ENCODE measurements at regions not wholly inside any gene's neighbourhood (a gene's known extent, or its start where the extent isn't known, plus 50 kb on each side); places are given as distances from the start of the nearest gene placed in this dataset.

GRCh38 chr2:199682001-199682400 lies 169.0 kb downstream of the FTCDNL1 start:
- no TSS peak for BruUV-seq (replicated peaks)
- in situ Hi-C loops (cut with MboI), result no loop called here

More at GRCh38 chr2:199682001-199682400, 169.0 kb downstream of the FTCDNL1 start:
- SMC1A ChIA-PET (ENCODE audit: uncharacterized antibody, unreplicated experiment), result no interaction called here
- RAD21 ChIA-PET (ENCODE audit: unreplicated experiment), result no interaction called here
- Histone ChIP-seq H3K4me3 (no peak overlapping the region), H3K36me3 (ENCODE audit: control insufficient read depth in 2 of 2, insufficient read depth in 2 of 2, low read length in 1 of 2) (no peaks in the 10 kb centered on the region), H3K27ac (ENCODE audit: control insufficient read depth, insufficient read depth) (no peak overlapping the region), H3K27me3 (replicated peaks in 1 of 2; ENCODE audit: control insufficient read depth in 2 of 2, insufficient read depth in 2 of 2, low read length in 1 of 2) (no peaks in the 10 kb centered on the region), H3K4me1 (ENCODE audit: control insufficient read depth, insufficient read depth, low read length) (no peaks in the 10 kb centered on the region), H2AFZ (ENCODE audit: control insufficient read depth, low read depth, low read length) (no peak overlapping the region), H3K4me2 (ENCODE audit: control insufficient read depth, insufficient read depth) (no peak overlapping the region), H3K9me3 (replicated peaks; ENCODE audit: control insufficient read depth, insufficient read depth, low read length) (no peaks in the 10 kb centered on the region), H4K20me1 (ENCODE audit: control insufficient read depth, insufficient read depth) (no peaks in the 10 kb centered on the region), H3K9ac (ENCODE audit: control insufficient read depth, insufficient read depth, low read length) (no peak overlapping the region), H3K79me2 (ENCODE audit: control insufficient read depth, insufficient read depth, low read length) (no peaks in the 10 kb centered on the region)
- ATAC-seq (no peak), FAIRE-seq (no peak), DNase-seq (ENCODE audit: low read depth, low spot score) (no peak)
- POLR2A ChIA-PET, result no interaction called here
- no peak for TF ChIP-seq MEF2B (IDR thresholded peaks at IDR 0.05; ENCODE audit: partially characterized antibody, poor library complexity, severe bottlenecking)
- TF ChIP-seq BCL11A (IDR thresholded peaks at IDR 0.05; ENCODE audit: low read depth, low read length), result no peak
- TF ChIP-seq, protein P1, sequence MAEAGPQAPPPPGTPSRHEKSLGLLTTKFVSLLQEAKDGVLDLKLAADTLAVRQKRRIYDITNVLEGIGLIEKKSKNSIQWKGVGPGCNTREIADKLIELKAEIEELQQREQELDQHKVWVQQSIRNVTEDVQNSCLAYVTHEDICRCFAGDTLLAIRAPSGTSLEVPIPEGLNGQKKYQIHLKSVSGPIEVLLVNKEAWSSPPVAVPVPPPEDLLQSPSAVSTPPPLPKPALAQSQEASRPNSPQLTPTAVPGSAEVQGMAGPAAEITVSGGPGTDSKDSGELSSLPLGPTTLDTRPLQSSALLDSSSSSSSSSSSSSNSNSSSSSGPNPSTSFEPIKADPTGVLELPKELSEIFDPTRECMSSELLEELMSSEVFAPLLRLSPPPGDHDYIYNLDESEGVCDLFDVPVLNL (IDR thresholded peaks at IDR 0.05; ENCODE audit: low read depth, low read length), result no peak
- TF ChIP-seq CBX3 (IDR thresholded peaks at IDR 0.05; ENCODE audit: borderline replicate concordance, low read depth), result no peak
- TF ChIP-seq ELK1 (IDR thresholded peaks at IDR 0.05; ENCODE audit: low read depth, low read length), result no peak
- TF ChIP-seq RAD21 (IDR thresholded peaks at IDR 0.05; ENCODE audit: insufficient read depth, low read depth, low read length), result no peak
- no peak for TF ChIP-seq TCF7 (IDR thresholded peaks at IDR 0.05; ENCODE audit: borderline replicate concordance)
- CTCF ChIA-PET, result no interaction called here
- 10% methylated on average over 1 of the region's 1 CpG for WGBS (ENCODE audit: insufficient coverage, insufficient replicate concordance, low lambda C conversion rate, missing lambda C conversion rate)
- intact Hi-C loops (cut with micrococcal nuclease; ENCODE audit: unreplicated experiment), result no loop called here
